ENCODE measurements at regions not wholly inside any gene's neighbourhood (a gene's known extent, or its start where the extent isn't known, plus 50 kb on each side); places are given as distances from the start of the nearest gene placed in this dataset.
"Not testable (repeated sequence)": the region's sequence is repeated elsewhere in the genome, so short reads cannot be mapped to it uniquely, and the experiment has no call there.

- Histone ChIP-seq H3K9me3 (no peaks in the 10 kb centered on the region), H3K27me3 (no peaks in the 10 kb centered on the region), H3K4me3 (no peak overlapping the region), H3K4me1 (no peaks in the 10 kb centered on the region), H3K36me3 (no peaks in the 10 kb centered on the region), H3K27ac (no peak overlapping the region)
- DNase-seq = no peak
- TF ChIP-seq CTCF (IDR thresholded peaks at IDR 0.05) = no peak
- intact Hi-C loops (cut with DNase I; ENCODE audit: low total_unique reads) = no loop called here
Measured at GRCh38 chr5:166117072-166118066, 2174.1 kb upstream of the WWC1 start.

GRCh38 chr5:166119506-166119905 is 2171.9 kb upstream of the WWC1 start:
- Histone ChIP-seq H3K27ac (no peak overlapping the region), H3K4me3 (no peak overlapping the region), H3K9me3 (no peaks in the 10 kb centered on the region), H3K27me3 (no peaks in the 10 kb centered on the region), H3K36me3 (no peaks in the 10 kb centered on the region), H3K4me1 (no peaks in the 10 kb centered on the region)
- DNase-seq = no peak
- intact Hi-C loops (cut with DNase I; ENCODE audit: low total_unique reads) = no loop called here
- no peak for TF ChIP-seq CTCF (IDR thresholded peaks at IDR 0.05)

- no peaks in the 10 kb centered on the region for H3K36me3 ChIP-seq
- DNase-seq = no peak
- no peaks in the 10 kb centered on the region for H3K9me3 ChIP-seq
- H3K27ac ChIP-seq = no peak overlapping the region
- H3K27me3 ChIP-seq = no peaks in the 10 kb centered on the region
- no peak overlapping the region for H3K4me3 ChIP-seq
- TF ChIP-seq CTCF (IDR thresholded peaks at IDR 0.05) = no peak
- no peaks in the 10 kb centered on the region for H3K4me1 ChIP-seq
- intact Hi-C loops (cut with DNase I; ENCODE audit: low total_unique reads) = no loop called here
Measured at GRCh38 chr5:166123717-166124116, 2167.7 kb upstream of the WWC1 start.

GRCh38 chr5:166127766-166128570 is 2163.5 kb upstream of the WWC1 start:
- no peak overlapping the region for H3K4me3 ChIP-seq
- H3K27me3 ChIP-seq = no peaks in the 10 kb centered on the region
- intact Hi-C loops (cut with DNase I; ENCODE audit: low total_unique reads) = loop anchor here (5.0 kb wide), 1 partner anchor 166 kb away; no protein-coding TSS in a partner anchor
- H3K9me3 ChIP-seq = no peaks in the 10 kb centered on the region
- no peak for DNase-seq
- H3K4me1 ChIP-seq = no peaks in the 10 kb centered on the region
- TF ChIP-seq CTCF (IDR thresholded peaks at IDR 0.05) = no peak
- no peaks in the 10 kb centered on the region for H3K36me3 ChIP-seq
- no peak overlapping the region for H3K27ac ChIP-seq

- DNase-seq; H3K4me3 ChIP-seq; H3K36me3 ChIP-seq; H3K9me3 ChIP-seq; H3K27ac ChIP-seq; H3K4me1 ChIP-seq; intact Hi-C loops (cut with DNase I; ENCODE audit: low total_unique reads); H3K27me3 ChIP-seq: not testable (repeated sequence)
Measured at GRCh38 chr5:166145107-166145506, 2146.3 kb upstream of the WWC1 start.

Data from tibial artery (tissue), 4 donors.